ENCODE measurements at regions not wholly inside any gene's neighbourhood (a gene's known extent, or its start where the extent isn't known, plus 50 kb on each side); places are given as distances from the start of the nearest gene placed in this dataset.

GRCh38 chr18:24983566-24984139, 368.3 kb downstream of the ZNF521 start:
- TF ChIP-seq SIN3A (IDR thresholded peaks at IDR 0.05; ENCODE audit: borderline replicate concordance, insufficient read depth, low read length): no peak
- TF ChIP-seq TAF1 (IDR thresholded peaks at IDR 0.05; ENCODE audit: borderline replicate concordance, insufficient read depth, low read length): no peak
